ENCODE measurements at regions not wholly inside any gene's neighbourhood (a gene's known extent, or its start where the extent isn't known, plus 50 kb on each side); places are given as distances from the start of the nearest gene placed in this dataset.
A peak's percentile ranks its signal among the peaks of the same experiment; 100 is the strongest.
"Not testable (repeated sequence)": the region's sequence is repeated elsewhere in the genome, so short reads cannot be mapped to it uniquely, and the experiment has no call there.

DNA sequence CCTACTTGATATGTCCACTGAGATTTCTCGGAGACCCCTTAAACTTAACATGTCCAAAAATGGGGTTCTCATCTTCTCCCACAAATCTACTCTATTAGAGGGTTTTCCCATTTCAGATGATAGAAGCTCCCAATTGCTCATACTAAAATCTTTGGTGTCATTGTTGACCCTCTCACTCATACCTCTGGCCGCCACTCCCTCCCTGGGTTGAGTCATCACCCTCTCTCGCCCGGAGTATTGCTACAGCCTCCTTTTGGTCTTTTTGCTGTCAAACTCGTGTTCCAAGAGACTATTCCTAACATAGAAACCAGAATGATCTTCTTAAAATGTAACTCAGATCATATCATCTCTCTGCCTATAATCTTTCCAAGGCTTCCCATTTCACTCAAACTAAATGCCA, 91.0 kb upstream of the GNAQ start:
- no peak for DNase-seq (ENCODE audit: low spot score)

- peak; percentile 65 for DNase-seq (ENCODE audit: low spot score)
Observed at GRCh38 chr9:78121488-78121887, 89.9 kb upstream of the GNAQ start.

GRCh38 chr9:78118742-78119473, 87.3 kb upstream of the GNAQ start:
- no peak for DNase-seq (ENCODE audit: low spot score)

GRCh38 chr9:78115073-78115472, 83.5 kb upstream of the GNAQ start:
- DNase-seq (ENCODE audit: low spot score), result peak; percentile 42

DNA sequence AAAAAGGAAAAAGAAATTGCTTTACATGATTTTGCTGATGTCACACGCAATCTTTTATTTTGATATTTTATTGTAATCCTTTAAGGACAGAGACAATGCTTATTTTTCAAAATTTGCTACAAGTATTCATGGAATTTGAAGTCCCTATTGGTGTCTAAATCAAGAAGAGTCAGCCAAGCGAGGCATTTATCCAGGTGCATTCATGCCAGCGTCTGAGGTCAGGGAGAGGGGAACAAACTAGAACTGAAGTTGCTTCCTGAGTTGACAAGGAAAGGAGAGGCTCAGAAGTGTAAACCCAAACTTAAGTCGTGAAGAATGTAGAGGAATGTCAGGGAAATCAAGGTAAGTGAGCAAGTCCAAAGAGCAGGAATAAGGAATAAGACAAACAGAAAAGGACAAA, 83.0 kb upstream of the GNAQ start:
- no peak for DNase-seq (ENCODE audit: low spot score)

DNA sequence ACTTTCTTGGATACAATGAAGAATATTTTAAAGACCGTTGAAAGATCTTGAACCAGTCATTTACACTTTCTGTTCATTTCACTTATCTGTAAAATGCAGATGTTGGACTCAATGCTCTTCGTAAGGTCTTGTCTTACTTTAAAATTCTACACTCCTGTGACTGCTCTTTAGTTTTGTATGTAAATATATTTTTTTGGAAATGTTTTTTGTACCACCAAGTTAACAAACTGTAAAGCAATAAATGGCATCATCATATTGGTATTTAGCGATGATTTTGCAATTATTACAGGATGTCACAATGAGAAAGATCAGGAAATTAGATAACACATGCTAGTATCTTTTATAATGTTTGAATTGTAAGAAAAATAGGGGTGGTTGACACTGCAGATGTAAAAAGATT, 80.8 kb upstream of the GNAQ start:
- no peak for DNase-seq (ENCODE audit: low spot score)

GRCh38 chr9:78112004-78112403, 80.4 kb upstream of the GNAQ start:
- DNase-seq (ENCODE audit: low spot score), result no peak

- DNase-seq (ENCODE audit: low spot score), result no peak
Observed at GRCh38 chr9:78109075-78109474, 77.5 kb upstream of the GNAQ start.

GRCh38 chr9:78106586-78106985, 75.0 kb upstream of the GNAQ start:
- not testable (repeated sequence) for DNase-seq (ENCODE audit: low spot score)

GRCh38 chr9:78103971-78104433, 72.4 kb upstream of the GNAQ start:
- DNase-seq (ENCODE audit: low spot score), result no peak

DNA sequence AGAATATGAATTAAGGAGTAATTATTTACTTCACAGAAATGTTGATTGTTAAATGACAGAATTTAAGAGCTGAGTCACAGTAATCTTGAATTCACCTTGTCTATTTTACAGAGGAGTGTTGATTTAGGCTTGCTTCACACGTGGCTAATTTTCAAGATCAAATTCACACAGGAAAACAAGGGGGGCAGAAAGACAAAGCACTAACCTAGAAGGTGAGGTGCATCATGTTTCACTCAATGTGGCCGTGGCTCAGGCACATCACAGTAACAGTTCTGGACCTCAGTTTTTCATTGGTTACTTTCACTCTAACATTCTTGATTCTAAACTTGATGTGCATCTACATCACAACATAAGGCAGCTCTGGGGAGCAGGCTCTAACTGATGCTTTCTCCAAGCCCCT, 69.6 kb upstream of the GNAQ start:
- DNase-seq (ENCODE audit: low spot score), result no peak

- DNase-seq (ENCODE audit: low spot score), result peak; percentile 20
Observed at GRCh38 chr9:78097541-78097940, 65.9 kb upstream of the GNAQ start.

DNA sequence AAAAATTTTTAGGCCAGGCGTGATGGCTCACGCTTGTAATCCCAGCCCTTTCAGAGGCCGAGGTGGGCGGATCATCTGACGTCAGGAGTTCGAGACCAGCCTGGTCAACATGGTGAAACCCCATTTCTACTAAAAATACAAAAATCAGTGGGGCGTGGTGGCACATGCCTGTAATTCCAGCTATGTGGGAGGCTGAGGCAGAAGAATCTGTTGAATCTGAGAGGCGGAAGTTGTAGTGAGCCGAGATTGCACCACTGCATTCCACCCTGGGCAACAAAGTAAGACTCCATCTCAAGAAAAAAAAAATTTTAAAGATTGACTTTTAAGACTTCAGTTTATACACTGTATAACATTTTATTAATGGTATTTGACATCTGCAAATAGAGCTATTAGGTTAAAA, 60.1 kb upstream of the GNAQ start:
- DNase-seq (ENCODE audit: low spot score), result no peak

GRCh38 chr9:78089111-78089510, 57.5 kb upstream of the GNAQ start:
- no peak for DNase-seq (ENCODE audit: low spot score)

GRCh38 chr9:78088190-78088589, 56.6 kb upstream of the GNAQ start:
- DNase-seq (ENCODE audit: low spot score), result not testable (repeated sequence)
